A673 (cell line): ENCODE measurements at regions not wholly inside any gene's neighbourhood (a gene's known extent, or its start where the extent isn't known, plus 50 kb on each side); places are given as distances from the start of the nearest gene placed in this dataset.

Experiments
- EZH2 ChIP-seq: fragments of 200-600 bp; sonication (generic); IDR thresholded peaks from 2 replicates; pipeline ENCODE4 v1.6.1; 2017; ENCODE audit warnings: borderline replicate concordance, low read depth, mild to moderate bottlenecking, mixed read lengths, antibody characterized with exemption, low read length; ENCODE audit not compliant: poor library complexity, severe bottlenecking
- TF ChIP-seq, protein P1 (sequence below): fragments of 300-800, 200-600 bp; sonication (generic); conservative IDR thresholded peaks from 2 replicates; pipeline ENCODE4 v1.5.1; 2017; ENCODE audit warnings: low read depth, mild to moderate bottlenecking, antibody characterized with exemption, low read length, moderate library complexity, mixed read lengths

DNA sequence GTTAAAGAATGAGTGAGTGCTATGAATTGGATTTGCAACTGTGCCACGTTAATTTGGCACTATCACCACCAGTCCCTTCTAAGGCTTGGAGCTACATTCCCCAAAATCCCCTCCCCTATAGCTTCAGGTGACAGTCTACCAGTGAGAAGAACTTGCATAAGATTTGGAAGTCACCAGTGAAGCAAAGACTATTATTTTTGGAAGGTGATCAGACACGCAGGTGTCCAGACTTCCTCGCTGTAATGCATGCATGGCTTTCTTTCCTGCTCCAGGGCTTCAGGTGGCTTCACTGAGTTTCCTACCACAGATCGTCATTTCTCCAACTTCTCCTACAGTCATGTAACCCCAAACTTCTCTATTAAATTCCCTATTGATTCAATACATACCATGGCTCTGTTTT, 61.4 kb downstream of the SLC41A2 start:
- TF ChIP-seq, protein P1, sequence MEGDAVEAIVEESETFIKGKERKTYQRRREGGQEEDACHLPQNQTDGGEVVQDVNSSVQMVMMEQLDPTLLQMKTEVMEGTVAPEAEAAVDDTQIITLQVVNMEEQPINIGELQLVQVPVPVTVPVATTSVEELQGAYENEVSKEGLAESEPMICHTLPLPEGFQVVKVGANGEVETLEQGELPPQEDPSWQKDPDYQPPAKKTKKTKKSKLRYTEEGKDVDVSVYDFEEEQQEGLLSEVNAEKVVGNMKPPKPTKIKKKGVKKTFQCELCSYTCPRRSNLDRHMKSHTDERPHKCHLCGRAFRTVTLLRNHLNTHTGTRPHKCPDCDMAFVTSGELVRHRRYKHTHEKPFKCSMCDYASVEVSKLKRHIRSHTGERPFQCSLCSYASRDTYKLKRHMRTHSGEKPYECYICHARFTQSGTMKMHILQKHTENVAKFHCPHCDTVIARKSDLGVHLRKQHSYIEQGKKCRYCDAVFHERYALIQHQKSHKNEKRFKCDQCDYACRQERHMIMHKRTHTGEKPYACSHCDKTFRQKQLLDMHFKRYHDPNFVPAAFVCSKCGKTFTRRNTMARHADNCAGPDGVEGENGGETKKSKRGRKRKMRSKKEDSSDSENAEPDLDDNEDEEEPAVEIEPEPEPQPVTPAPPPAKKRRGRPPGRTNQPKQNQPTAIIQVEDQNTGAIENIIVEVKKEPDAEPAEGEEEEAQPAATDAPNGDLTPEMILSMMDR, result no peak
- no peak for TF ChIP-seq EZH2
